ENCODE measurements at regions not wholly inside any gene's neighbourhood (a gene's known extent, or its start where the extent isn't known, plus 50 kb on each side); places are given as distances from the start of the nearest gene placed in this dataset.
"Not testable (repeated sequence)": the region's sequence is repeated elsewhere in the genome, so short reads cannot be mapped to it uniquely, and the experiment has no call there.

DNA sequence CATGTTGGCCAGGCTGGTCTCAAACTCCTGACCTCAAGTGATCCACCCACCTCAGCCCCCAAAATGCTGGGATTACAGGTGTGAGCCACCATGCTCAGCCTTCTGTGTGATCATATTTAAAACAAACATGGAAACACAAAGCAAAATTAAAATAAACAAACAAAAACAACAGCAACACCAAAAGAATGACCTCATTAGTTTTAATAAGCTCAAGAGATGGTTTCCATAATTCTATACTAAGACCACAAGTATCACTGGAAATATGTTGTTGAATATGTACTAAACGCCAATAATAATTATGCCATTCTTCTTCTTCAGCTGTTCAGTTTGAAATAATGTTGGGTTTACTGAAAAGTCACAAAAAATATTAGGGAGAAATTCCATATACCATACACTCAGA, 526.4 kb downstream of the LRRIQ3 start:
- POLR2A ChIA-PET = no interaction called here
- CTCF ChIA-PET = interaction anchor here (0.6 kb wide), 1 partner anchor 131 kb away, joined by 3 read pairs; no protein-coding TSS in a partner anchor

DNA sequence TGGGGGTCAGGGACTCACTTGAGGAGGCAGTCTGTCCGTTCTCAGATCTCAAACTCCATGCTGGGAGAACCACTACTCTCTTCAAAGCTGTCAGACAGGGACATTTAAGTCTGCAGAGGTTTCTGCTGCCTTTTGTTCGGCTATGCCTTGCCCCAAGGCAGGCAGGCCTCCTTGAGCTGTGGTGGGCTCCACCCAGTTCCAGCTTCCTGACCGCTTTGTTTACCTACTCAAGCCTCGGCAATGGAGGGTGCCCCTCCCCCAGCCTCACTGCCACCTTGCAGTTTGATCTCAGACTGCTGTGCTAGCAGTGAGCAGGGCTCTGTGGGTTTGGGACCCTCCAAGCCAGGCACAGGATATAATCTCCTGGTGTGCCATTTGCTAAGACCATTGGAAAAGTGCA, 530.0 kb downstream of the LRRIQ3 start:
- CTCF ChIA-PET, POLR2A ChIA-PET: not testable (repeated sequence)

DNA sequence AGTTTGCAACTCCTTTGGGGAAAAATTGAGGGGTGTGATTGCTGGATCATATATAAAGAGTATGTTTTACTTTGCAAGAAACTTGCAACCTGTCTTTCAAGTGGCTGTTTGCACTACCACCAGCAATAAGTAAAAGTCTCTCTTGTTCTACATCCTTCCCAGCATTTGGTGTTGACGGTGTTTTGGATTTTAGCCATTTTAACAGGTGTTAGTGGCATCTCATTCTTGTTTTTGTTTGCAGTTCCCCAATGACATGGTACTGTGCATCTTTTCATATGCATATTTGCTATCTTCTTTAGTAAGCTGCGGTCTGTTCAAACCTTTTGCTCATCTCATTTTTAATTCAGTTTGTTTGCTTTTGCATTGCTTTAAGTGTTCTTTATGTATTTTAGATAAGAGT, 535.5 kb downstream of the LRRIQ3 start:
- ChIA-PET CTCF (no interaction called here), POLR2A (no interaction called here)

DNA sequence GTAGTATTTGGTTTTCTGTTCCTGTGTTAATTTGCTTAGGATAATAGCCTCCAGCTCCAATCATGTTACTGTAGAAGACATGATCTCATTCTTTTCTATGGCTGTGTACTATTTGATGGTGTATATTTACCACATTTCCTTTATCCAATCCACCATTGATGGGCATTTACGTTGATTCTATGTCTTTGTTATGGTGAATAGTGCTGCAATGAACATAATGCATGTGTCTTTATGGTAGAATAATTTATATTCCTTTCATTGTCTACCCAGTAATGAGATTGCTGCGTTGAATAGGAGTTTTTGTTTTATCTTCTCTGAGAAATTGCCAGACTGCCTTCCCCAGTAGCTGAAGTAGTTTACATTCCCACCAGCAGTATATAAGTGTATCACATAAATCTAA, 538.8 kb downstream of the LRRIQ3 start:
- CTCF ChIA-PET = no interaction called here
- POLR2A ChIA-PET = no interaction called here

DNA sequence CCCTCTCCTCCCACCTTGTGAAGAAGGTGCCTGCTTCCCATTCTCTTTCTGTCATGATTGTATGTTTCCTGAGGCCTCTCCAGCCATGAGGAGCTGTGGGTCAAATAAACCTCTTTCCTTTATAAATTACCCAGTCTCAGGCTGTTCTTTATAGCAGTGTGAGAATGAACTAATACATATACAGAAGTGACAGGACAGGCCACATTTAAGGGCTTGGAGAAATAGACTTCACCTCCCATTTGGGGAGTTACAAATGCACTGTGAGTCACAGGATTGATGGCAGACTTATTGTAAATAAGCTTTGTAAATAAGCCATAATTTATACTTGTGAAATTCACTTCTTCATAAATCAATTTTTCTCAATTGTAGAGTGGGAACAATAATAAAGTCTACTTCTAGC, 543.3 kb downstream of the LRRIQ3 start:
- CTCF ChIA-PET = no interaction called here
- POLR2A ChIA-PET = no interaction called here

DNA sequence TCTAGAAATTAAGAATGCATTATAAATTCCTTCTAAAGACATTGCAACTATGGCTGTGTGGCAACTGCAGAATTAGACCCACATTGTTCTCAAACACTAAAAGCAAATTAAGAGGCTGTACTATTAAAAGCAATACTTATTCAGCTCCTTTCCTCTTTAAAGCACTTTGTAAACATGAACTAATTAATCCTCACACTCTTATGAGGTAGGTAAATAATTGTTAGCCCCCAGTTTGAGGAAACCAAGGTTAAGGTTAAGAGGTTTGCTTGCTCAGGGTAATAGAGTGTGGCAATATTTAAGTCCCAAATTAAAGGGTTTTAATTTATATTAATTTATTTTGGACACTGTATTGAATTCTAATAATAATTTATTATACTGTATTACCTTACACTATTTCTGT, 553.8 kb downstream of the LRRIQ3 start:
- POLR2A ChIA-PET = no interaction called here
- CTCF ChIA-PET = no interaction called here

DNA sequence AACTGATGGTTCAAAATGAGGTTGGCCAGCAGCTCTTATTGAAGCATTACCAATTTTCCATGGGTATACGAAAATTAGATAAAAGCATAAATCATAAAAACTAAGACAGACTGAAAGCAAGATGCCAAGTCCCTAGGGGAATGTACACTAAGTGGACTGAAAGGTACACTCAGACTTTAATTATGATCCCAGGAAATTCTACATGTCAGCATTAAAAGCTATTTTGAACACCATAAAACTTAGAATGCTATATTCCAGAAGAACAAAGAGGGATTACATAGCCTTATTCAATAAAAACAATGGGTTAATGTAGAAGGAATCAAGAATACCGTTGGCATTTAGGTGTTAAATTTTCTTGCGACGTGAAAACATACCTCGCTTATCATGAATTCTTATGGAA, 558.5 kb downstream of the LRRIQ3 start:
- POLR2A ChIA-PET = no interaction called here
- CTCF ChIA-PET = no interaction called here

DNA sequence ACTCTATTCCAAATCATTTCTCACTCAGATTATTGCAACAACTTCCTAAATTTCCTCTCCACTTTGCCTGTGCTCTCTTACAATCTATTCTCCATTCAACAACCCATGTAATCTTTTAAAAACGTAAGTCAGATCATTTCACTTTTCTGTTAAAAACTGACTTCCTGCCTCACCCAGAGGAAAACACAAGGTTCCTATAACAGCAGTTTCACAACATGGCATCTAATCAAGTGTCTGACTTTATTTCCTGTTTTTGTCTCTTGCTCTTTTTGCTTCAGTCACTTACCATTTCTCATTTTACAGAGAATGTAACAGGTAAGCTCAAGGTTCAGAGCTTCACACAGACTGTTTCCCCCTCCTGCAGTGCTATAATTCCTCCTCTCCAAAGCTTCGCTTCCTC, 560.7 kb downstream of the LRRIQ3 start:
- CTCF ChIA-PET = no interaction called here
- POLR2A ChIA-PET = no interaction called here

DNA sequence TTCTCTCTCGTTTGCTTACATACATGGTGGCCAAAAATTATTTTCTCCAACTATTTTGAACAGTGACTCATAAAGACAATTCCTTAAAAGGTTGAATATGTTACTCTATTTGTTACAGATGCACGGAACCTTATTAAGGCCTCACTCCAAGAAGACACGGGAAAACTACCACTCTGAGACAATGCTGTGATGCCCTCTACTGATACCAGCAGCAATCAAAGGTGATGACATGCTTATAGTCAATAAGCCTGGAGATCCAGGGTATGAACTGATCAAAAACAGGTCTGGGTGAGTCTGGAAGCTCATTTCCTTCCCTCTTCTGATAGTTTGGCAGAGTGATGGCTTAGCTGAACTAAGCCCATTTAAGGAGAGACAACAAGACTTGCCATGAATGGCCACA, 563.0 kb downstream of the LRRIQ3 start:
- ChIA-PET POLR2A (no interaction called here), CTCF (no interaction called here)

DNA sequence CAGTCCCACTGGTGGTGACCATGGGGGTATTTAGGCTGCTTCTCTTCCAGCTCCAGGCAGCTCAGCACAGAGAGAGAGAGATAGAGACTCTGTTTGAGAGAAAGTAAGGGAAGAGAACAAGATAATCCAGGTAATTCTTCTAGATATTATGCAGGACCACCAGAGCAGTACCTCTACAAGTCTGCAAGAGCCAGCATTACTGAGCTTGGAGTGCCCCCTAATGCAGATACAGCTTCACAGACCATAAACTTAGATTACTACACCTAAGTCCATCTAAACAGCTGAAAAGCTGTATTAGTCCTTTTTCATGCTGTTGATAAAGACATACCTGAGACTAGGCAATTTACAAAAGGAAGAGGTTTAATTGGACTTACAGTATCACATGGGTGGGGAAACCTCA, 570.3 kb downstream of the LRRIQ3 start:
- CTCF ChIA-PET = no interaction called here
- POLR2A ChIA-PET = no interaction called here

DNA sequence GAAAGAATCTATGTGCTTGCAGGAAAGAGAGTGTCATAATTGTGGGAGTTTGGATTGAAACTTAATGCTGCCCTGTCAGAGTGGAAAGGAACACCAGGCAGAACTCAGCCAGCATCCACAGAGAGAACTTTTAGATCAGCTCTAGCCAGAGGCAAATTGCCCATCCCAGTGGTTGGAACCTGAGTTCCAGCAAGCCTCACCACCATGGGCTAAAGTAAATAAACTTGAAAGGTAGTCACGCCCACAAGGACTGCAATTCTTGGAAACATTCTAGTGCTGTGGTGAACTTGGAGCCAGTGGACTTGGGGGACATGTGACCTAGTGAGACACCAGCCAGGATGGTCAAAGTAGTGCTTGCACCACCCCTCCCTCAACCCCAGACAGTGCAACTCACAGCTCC, 571.6 kb downstream of the LRRIQ3 start:
- ChIA-PET POLR2A (no interaction called here), CTCF (no interaction called here)

DNA sequence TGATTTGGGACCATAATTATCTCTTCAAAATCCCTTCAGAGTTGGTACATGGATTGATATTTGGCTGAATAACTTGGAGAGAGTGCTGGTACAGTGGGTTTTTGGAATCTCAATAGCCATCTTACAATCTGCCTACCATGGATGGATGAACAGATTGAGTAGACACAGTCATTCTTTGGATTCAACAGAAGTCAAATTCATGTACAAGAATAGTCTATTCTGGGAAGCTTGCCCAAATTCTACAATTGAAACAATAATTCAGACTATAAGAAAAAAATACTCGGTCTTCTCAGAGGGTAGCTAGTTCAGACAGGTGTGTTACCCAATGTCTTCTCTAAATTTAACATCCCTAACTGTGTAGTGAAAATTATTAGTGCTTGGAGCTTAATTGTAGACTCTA, 574.0 kb downstream of the LRRIQ3 start:
- ChIA-PET CTCF (no interaction called here), POLR2A (no interaction called here)

DNA sequence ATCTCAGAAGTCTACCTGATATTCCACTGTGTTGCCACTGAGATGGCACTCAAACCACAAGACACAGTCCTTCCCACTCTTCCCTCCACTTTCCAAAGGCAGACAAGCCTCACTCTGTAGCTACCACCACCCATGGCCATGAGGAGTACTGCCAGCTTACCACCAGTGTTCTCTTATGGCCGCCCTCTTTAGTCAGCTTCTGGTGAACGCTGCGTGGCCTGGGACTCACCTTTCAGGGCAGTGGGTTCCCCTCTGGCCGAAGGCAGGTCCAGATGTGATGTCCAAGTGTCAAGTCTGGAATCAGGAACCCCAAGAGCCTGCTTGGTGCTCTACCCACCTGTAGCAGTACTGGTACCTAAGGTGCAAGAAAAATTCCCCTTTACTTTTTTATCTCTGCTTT, 580.8 kb downstream of the LRRIQ3 start:
- CTCF ChIA-PET = no interaction called here
- POLR2A ChIA-PET = no interaction called here

DNA sequence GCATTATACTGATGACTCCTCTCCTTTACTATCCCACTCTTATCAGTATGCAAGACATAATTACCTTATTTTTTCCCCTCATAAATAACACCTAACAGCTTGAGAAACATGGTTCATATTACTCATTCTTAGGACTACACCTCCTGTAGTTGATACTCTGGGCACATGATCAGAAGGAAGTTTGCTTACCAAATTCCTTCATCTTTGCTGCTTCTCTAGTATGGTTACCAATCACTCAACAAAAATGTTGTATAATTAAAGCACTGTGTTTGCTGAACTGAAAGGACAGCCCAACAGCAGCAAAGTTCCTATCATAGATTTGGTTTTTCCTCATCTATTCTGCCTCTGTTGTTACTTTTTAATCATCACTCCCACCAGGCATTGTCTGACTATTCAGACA, 586.3 kb downstream of the LRRIQ3 start:
- CTCF ChIA-PET = no interaction called here
- POLR2A ChIA-PET = no interaction called here

DNA sequence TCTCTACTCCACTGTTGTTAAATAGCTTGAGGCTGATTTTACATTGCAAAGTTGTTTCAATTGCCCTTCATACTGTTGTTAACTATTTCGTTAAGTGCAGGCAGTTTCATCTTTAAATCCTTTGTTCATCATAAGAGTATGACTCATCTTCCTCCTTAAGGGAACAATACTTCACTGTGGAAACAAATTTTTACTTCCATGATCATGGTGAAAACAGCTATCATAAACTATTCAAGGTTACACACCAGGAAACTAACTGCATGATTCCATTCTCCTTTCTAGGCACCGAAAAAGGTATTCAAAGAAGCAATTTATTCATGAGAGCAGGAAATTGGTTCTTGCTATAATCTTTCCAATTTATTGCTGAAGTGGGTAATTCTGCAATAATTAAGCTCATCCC, 593.2 kb downstream of the LRRIQ3 start:
- ChIA-PET CTCF (no interaction called here), POLR2A (no interaction called here)

DNA sequence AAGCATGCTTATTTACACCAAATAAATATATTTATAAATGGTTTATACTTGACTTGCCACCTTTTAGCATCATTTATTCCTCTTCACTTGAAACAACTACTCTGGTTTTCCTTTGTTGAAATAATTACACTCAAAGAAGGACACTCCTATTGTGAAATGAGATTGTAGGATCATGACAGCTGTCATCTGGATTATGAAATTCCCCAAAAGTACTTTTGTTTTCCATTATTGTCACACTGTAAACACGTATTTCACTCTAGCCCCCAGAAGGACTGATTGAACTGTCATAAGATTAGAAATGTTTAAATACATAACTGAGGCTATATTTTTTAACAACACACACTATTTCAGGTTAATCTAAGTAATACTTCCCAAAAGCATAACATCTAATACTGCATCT, 593.8 kb downstream of the LRRIQ3 start:
- ChIA-PET POLR2A (no interaction called here), CTCF (no interaction called here)

DNA sequence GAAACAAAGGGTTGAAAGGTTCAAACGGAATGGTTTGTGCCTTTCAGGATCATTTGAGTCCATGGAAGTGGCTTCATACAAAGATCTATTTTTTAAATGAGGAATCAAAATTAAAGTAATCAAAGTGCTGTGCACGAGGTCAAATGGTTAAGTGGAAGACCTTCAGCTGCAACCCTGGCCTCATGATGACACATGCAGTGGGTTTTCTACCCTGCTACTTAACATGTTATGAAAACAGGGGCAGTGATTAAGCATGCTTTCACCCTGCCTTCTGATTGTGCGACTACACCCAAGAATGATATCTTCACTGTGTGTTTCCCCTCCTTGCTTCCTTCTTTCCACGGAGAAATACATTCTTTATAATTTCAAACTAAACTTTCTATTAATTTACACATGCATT, 604.2 kb downstream of the LRRIQ3 start:
- POLR2A ChIA-PET = no interaction called here
- CTCF ChIA-PET = no interaction called here

DNA sequence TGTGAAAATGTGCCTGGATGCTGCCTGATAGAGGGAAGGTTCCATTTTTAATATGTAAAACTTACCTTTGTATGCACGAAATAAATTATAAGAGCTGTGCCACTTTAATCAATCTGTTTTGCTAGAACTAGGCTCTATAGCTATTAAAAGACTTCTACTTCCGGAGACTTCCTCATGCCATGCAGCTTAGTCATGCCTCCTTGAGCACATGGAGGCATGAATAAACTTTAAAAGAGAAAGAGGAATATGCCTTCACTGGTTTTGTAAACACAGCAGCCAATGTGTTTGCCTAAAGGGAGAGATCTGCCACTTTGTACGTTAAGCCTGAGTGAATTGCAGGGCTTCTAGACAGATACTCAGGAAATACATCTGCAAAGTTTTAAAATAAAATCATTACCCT, 604.6 kb downstream of the LRRIQ3 start:
- POLR2A ChIA-PET = no interaction called here
- CTCF ChIA-PET = no interaction called here

DNA sequence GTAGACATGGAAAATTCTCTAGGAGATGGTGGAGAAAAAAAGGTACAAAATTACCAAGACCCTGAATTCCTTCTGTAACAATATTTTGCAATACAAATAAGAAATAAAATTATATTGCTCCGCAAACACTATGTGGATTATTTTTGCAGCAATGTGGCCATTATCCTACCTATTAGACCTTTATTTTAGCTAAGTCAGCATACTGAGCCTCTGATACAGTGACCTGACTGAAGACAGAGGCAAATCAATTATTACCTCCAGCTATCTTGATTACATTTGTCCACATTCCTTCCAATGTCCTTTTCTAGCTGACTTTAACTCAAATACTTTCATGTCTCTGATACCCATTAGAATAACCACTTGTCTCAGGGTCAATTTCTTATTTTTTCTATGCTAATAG, 610.9 kb downstream of the LRRIQ3 start:
- ChIA-PET CTCF (no interaction called here), POLR2A (no interaction called here)

DNA sequence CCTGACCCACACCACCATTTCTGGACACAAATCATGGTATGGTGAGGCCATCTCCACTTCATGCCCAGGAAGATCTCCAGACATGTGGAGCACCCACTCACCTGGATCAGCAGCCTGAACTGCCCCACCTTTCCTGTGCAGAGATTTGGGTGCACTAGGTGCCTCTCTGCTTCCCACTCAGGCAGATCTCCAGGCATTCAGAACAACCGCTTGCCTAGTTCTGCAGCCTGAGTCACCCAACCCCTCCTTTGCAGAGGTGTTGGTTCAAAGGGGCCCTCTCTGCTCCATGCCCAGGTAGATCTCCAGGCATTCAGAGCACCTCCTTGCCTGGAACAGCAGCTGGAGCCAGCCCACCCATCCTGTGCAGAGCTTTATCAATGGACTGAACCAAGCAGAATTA, 620.8 kb downstream of the LRRIQ3 start:
- POLR2A ChIA-PET = no interaction called here

DNA sequence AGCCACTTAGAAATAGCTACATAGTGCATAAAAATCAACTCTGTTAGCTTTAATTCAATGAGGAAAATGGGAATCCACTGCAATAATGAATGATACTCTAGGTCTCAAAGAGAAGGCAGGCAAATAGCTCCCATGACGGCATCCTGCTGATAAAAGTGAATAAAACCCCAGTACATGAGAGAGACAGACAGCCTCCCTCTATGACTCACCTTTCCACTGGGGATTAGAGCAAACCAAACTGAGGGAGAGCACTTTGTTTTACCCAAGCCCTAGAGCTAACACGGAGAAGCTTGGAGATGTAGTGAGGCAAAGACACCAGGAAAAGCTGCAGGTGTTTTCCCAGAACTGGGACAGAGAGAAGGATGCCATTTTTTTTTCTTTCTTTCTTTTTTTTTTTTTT, 621.9 kb downstream of the LRRIQ3 start:
- POLR2A ChIA-PET = no interaction called here

More for the DNA sequence above, 620.8 kb downstream of the LRRIQ3 start:
- CTCF ChIA-PET = no interaction called here

DNA sequence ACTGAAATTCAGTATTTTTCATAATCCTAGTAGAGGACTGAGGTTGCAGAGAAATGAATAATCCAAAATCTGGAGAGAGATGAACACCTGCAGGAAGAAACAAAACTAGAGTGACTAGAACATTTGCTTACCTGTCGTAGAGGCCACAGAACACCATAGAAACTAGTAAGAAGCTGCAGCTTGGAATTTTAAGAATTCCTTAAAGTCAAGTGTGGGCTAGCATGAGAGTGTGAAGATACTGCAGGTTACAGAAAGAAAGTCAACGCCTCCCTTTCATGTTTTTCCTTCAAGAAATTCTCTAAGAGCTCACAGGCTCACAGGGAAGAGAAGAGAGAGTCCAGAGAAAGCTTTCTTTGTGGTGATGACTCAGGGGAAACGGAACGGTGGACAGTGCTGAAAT, 633.7 kb downstream of the LRRIQ3 start:
- POLR2A ChIA-PET = no interaction called here
- CTCF ChIA-PET = no interaction called here

More for the DNA sequence above, 621.9 kb downstream of the LRRIQ3 start:
- CTCF ChIA-PET = no interaction called here

DNA sequence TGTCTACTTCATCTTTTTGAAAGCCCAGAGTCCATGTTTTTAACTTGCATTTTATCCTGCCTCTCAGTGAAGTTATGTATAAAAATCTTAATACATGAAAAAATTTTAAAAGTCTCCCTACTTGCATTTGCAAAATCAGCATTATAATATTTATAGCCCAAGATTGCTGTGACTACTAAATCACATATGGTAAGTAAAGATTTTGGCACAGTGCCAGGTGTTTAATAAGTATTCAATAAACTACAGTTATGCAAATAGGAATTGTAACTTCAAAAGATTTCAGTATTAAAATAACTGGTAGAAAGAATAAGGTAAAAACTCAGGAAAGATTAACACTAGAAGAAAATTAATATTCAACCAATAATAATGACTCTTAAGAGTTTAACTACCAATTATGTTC, 641.7 kb downstream of the LRRIQ3 start:
- CTCF ChIA-PET = no interaction called here

DNA sequence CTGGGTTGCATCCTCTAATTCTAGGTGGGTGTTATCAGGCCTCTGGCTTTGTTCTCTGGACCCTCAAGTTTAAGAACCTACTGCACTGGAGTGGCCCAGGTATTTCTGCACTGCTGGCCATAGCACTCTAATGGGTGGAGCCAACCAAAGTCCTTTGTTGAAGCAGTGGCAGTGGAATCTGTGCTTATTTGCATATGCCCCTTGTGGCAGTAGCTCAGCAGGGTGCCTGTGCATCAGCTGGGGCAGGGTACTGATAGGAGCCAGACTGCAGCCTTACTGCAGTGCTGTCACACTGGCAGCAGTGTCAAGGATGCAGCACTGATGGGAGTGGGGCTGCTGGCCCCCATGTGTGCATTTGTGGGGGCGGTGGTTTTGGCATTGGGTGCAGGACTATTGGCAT, 660.6 kb downstream of the LRRIQ3 start:
- ChIA-PET POLR2A (no interaction called here), CTCF (no interaction called here)

More for the DNA sequence above, 641.7 kb downstream of the LRRIQ3 start:
- POLR2A ChIA-PET = no interaction called here

Measured in activated CD8-positive, alpha-beta memory T cell treated with anti-CD3 and anti-CD28 coated beads for 36 hours (primary cell).